ENCODE measurements at regions not wholly inside any gene's neighbourhood (a gene's known extent, or its start where the extent isn't known, plus 50 kb on each side); places are given as distances from the start of the nearest gene placed in this dataset.

GRCh38 chr20:10963717-10964266 lies 290.0 kb upstream of the JAG1 start:
- Histone ChIP-seq H3K27ac (ENCODE audit: low read length) (no peak overlapping the region), H3K27me3 (ENCODE audit: low read depth, low read length) (peaks cover 23% of the 10 kb centered on the region; the same call in 1 of the 2 replicates), H3K9ac (ENCODE audit: low read length) (no peak overlapping the region), H4K20me1 (ENCODE audit: insufficient read depth, low read length) (no peaks in the 10 kb centered on the region), H3K36me3 (replicated peaks; ENCODE audit: low read depth, low read length) (no peaks in the 10 kb centered on the region), H3K4me3 (ENCODE audit: low read length) (no peak overlapping the region), H3K4me1 (ENCODE audit: low read length) (no peaks in the 10 kb centered on the region), H3K9me3 (ENCODE audit: insufficient read depth, low read length) (no peaks in the 10 kb centered on the region), H2AFZ (ENCODE audit: low read depth, low read length) (no peak overlapping the region), H3K79me2 (ENCODE audit: low read length) (no peaks in the 10 kb centered on the region), H3K4me2 (ENCODE audit: low read length) (no peak overlapping the region)
- TF ChIP-seq, protein P1, sequence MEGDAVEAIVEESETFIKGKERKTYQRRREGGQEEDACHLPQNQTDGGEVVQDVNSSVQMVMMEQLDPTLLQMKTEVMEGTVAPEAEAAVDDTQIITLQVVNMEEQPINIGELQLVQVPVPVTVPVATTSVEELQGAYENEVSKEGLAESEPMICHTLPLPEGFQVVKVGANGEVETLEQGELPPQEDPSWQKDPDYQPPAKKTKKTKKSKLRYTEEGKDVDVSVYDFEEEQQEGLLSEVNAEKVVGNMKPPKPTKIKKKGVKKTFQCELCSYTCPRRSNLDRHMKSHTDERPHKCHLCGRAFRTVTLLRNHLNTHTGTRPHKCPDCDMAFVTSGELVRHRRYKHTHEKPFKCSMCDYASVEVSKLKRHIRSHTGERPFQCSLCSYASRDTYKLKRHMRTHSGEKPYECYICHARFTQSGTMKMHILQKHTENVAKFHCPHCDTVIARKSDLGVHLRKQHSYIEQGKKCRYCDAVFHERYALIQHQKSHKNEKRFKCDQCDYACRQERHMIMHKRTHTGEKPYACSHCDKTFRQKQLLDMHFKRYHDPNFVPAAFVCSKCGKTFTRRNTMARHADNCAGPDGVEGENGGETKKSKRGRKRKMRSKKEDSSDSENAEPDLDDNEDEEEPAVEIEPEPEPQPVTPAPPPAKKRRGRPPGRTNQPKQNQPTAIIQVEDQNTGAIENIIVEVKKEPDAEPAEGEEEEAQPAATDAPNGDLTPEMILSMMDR (IDR thresholded peaks at IDR 0.05; ENCODE audit: low read depth, low read length) = no peak
- TF ChIP-seq EZH2phosphoT487 (IDR thresholded peaks at IDR 0.05; ENCODE audit: low read depth) = no peak

DNA sequence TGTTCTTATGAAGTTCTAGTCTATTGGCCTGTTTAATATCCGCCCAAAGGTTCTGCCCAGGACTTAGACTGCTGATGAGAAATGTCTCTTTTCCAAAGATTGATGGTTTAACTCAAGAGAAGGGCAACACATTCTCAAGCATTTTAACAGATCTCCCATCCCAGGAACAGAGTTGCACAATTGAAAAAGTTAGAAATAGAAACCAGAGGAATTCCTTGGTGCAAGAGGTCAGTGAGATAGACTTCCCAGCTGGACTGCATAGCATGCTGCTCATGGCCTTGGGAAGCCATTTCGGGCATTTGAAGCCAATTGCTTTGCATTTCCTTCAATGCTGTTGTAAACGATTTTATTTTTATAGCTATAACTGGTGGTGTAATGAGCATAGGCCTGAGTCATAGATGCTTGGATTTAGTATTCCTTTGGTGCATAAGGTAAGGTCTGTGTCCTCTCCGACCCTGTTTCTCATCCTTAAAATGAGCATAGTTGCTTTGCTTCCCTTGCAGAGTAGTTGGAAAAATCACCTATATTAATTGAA lies 292.2 kb upstream of the JAG1 start:
- peaks cover 12% of the 10 kb centered on the region; the same call in 1 of the 2 replicates for H3K27me3 ChIP-seq (ENCODE audit: low read depth, low read length)
- H3K4me1 ChIP-seq (ENCODE audit: low read length) = peaks cover 15% of the 10 kb centered on the region
- H3K4me2 ChIP-seq (ENCODE audit: low read length) = no peak overlapping the region
- no peak overlapping the region for H3K9ac ChIP-seq (ENCODE audit: low read length)
- no peaks in the 10 kb centered on the region for H4K20me1 ChIP-seq (ENCODE audit: insufficient read depth, low read length)
- no peaks in the 10 kb centered on the region for H3K79me2 ChIP-seq (ENCODE audit: low read length)
- no peaks in the 10 kb centered on the region for H3K9me3 ChIP-seq (ENCODE audit: insufficient read depth, low read length)
- no peaks in the 10 kb centered on the region for H3K36me3 ChIP-seq (replicated peaks; ENCODE audit: low read depth, low read length)
- no peak overlapping the region for H3K27ac ChIP-seq (ENCODE audit: low read length)
- no peak for TF ChIP-seq EZH2phosphoT487 (IDR thresholded peaks at IDR 0.05; ENCODE audit: low read depth)
- TF ChIP-seq, protein P1 (IDR thresholded peaks at IDR 0.05; ENCODE audit: low read depth, low read length) = no peak
- no peak overlapping the region for H3K4me3 ChIP-seq (ENCODE audit: low read length)
- no peak overlapping the region for H2AFZ ChIP-seq (ENCODE audit: low read depth, low read length)

DNA sequence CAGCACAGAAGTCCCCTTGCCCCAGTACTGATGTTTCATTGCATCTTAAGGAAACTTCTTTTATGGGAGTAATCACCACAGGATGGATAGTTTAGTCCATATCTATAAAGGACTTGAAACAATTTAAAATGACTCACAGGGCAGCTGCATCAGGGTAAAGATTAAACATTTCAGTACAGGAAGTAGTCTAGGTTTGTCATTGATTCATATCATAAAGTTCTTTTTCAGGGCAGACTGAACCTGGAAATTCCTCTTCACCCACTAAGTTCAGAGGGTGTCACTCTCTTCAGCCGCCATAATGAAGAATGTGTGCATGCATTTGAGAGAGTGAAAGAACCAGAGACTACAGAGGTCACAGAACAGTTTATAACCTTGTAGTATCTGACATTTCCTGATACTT lies 296.3 kb upstream of the JAG1 start:
- Histone ChIP-seq H2AFZ (ENCODE audit: low read depth, low read length) (no peak overlapping the region), H3K4me2 (ENCODE audit: low read length) (peak overlapping the region; percentile 10; the same call in 1 of the 2 replicates), H4K20me1 (ENCODE audit: insufficient read depth, low read length) (no peaks in the 10 kb centered on the region), H3K9me3 (ENCODE audit: insufficient read depth, low read length) (no peaks in the 10 kb centered on the region), H3K36me3 (replicated peaks; ENCODE audit: low read depth, low read length) (no peaks in the 10 kb centered on the region), H3K4me3 (ENCODE audit: low read length) (no peak overlapping the region), H3K27ac (ENCODE audit: low read length) (no peak overlapping the region), H3K9ac (ENCODE audit: low read length) (no peak overlapping the region), H3K27me3 (ENCODE audit: low read depth, low read length) (no peaks in the 10 kb centered on the region), H3K79me2 (ENCODE audit: low read length) (no peaks in the 10 kb centered on the region), H3K4me1 (ENCODE audit: low read length) (peaks cover 15% of the 10 kb centered on the region)
- TF ChIP-seq, protein P1 (IDR thresholded peaks at IDR 0.05; ENCODE audit: low read depth, low read length) = no peak
- no peak for TF ChIP-seq EZH2phosphoT487 (IDR thresholded peaks at IDR 0.05; ENCODE audit: low read depth)

- no peak overlapping the region for H2AFZ ChIP-seq (ENCODE audit: low read depth, low read length)
- no peaks in the 10 kb centered on the region for H3K27me3 ChIP-seq (ENCODE audit: low read depth, low read length)
- no peak overlapping the region for H3K4me2 ChIP-seq (ENCODE audit: low read length)
- H3K79me2 ChIP-seq (ENCODE audit: low read length) = no peaks in the 10 kb centered on the region
- peaks cover 15% of the 10 kb centered on the region for H3K4me1 ChIP-seq (ENCODE audit: low read length)
- TF ChIP-seq, protein P1 (IDR thresholded peaks at IDR 0.05; ENCODE audit: low read depth, low read length) = no peak
- no peak for TF ChIP-seq EZH2phosphoT487 (IDR thresholded peaks at IDR 0.05; ENCODE audit: low read depth)
- H4K20me1 ChIP-seq (ENCODE audit: insufficient read depth, low read length) = no peaks in the 10 kb centered on the region
- H3K4me3 ChIP-seq (ENCODE audit: low read length) = no peak overlapping the region
- no peak overlapping the region for H3K9ac ChIP-seq (ENCODE audit: low read length)
- H3K27ac ChIP-seq (ENCODE audit: low read length) = no peak overlapping the region
- no peaks in the 10 kb centered on the region for H3K9me3 ChIP-seq (ENCODE audit: insufficient read depth, low read length)
- H3K36me3 ChIP-seq (replicated peaks; ENCODE audit: low read depth, low read length) = no peaks in the 10 kb centered on the region
These were observed 297.3 kb upstream of the JAG1 start for GRCh38 chr20:10971096-10971495.

All from OCI-LY3 (cell line).